Cerebellar nuclear complex (tissue), 1 donor: ENCODE measurements at regions not wholly inside any gene's neighbourhood (a gene's known extent, or its start where the extent isn't known, plus 50 kb on each side); places are given as distances from the start of the nearest gene placed in this dataset.
"Not testable (repeated sequence)": the region's sequence is repeated elsewhere in the genome, so short reads cannot be mapped to it uniquely, and the experiment has no call there.

ENCODE experiments used
- DNase-seq, 2 experiments: peaks; one replicate each; lab custom pipeline; 2025; lab: John Stamatoyannopoulos, UW

GRCh38 chr12:115394496-115395220 is 710.7 kb upstream of the TBX3 start:
- DNase-seq, result no peak

- DNase-seq, result no peak
Observed at GRCh38 chr12:115388139-115388538, 704.2 kb upstream of the TBX3 start.

GRCh38 chr12:115387467-115387901 is 703.5 kb upstream of the TBX3 start:
- no peak for DNase-seq

GRCh38 chr12:115386946-115387345 is 703.0 kb upstream of the TBX3 start:
- no peak for DNase-seq

- DNase-seq, result no peak
Observed at GRCh38 chr12:115385141-115385540, 701.2 kb upstream of the TBX3 start.

- no peak for DNase-seq
Observed at GRCh38 chr12:115384391-115384790, 700.4 kb upstream of the TBX3 start.

GRCh38 chr12:115383668-115384067 is 699.7 kb upstream of the TBX3 start:
- no peak for DNase-seq

- DNase-seq, result no peak
Observed at GRCh38 chr12:115382681-115383080, 698.7 kb upstream of the TBX3 start.

GRCh38 chr12:115380546-115381120 is 696.7 kb upstream of the TBX3 start:
- DNase-seq, result no peak

- DNase-seq, result no peak
Observed at GRCh38 chr12:115378291-115378690, 694.3 kb upstream of the TBX3 start.

- DNase-seq, result no peak
Observed at GRCh38 chr12:115377779-115378178, 693.8 kb upstream of the TBX3 start.

GRCh38 chr12:115377230-115377629 is 693.3 kb upstream of the TBX3 start:
- no peak for DNase-seq

- DNase-seq, result no peak
Observed at GRCh38 chr12:115375186-115375991, 691.4 kb upstream of the TBX3 start.

- DNase-seq, result no peak
Observed at GRCh38 chr12:115374480-115375185, 690.7 kb upstream of the TBX3 start.

GRCh38 chr12:115371711-115372110 is 687.7 kb upstream of the TBX3 start:
- DNase-seq, result no peak

- DNase-seq, result no peak
Observed at GRCh38 chr12:115370650-115371049, 686.7 kb upstream of the TBX3 start.

GRCh38 chr12:115370207-115370606 is 686.2 kb upstream of the TBX3 start:
- DNase-seq, result no peak

GRCh38 chr12:115366277-115366676 is 682.3 kb upstream of the TBX3 start:
- DNase-seq, result not testable (repeated sequence)

- DNase-seq, result not testable (repeated sequence)
Observed at GRCh38 chr12:115365765-115366164, 681.8 kb upstream of the TBX3 start.

- DNase-seq, result no peak
Observed at GRCh38 chr12:115364921-115365320, 680.9 kb upstream of the TBX3 start.

- DNase-seq, result no peak
Observed at GRCh38 chr12:115362339-115362976, 678.5 kb upstream of the TBX3 start.

- no peak for DNase-seq
Observed at GRCh38 chr12:115357681-115358080, 673.7 kb upstream of the TBX3 start.
